ENCODE measurements at regions not wholly inside any gene's neighbourhood (a gene's known extent, or its start where the extent isn't known, plus 50 kb on each side); places are given as distances from the start of the nearest gene placed in this dataset.

DNA sequence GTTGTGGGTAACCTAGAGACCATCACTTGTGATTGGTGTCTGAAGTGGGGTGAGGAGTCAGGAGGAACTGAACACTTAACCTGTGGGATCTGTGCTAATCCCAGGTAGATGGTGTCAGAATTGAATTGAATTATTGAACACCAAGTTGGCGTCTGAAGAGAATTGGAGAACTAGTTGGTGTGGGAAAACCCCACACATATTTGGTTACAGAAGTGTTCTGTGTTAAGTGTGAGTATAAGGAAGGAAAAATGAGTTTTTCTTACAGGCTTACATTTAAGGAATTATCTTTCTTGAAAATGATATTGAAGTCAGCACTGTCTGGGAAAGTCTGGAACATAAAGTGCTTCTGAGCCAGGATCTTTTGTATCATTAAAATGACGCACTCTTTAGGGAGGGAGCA lies 182.9 kb upstream of the ECI2 start:
- no peaks in the 10 kb centered on the region for H3K36me3 ChIP-seq (ENCODE audit: control insufficient read depth, insufficient read depth, low read length)
- DNase-seq (ENCODE audit: low read depth) = no peak
- no peak overlapping the region for H3K4me3 ChIP-seq (ENCODE audit: low read depth, low read length)
- TF ChIP-seq CTCF (IDR thresholded peaks at IDR 0.05; ENCODE audit: insufficient read depth, low read depth, low read length) = no peak
- ChIA-PET POLR2A (no interaction called here), CTCF (no interaction called here)
- no peaks in the 10 kb centered on the region for H3K27me3 ChIP-seq (ENCODE audit: control insufficient read depth, insufficient read depth, low read length)

GRCh38 chr6:4316867-4317400 lies 181.6 kb upstream of the ECI2 start:
- TF ChIP-seq CTCF (IDR thresholded peaks at IDR 0.05; ENCODE audit: insufficient read depth, low read depth, low read length) = 0 out of 2 replicates have a peak, but pooled peaks have one; percentile 14
- POLR2A ChIA-PET = interaction anchor here (0.5 kb wide), 1 partner anchor 38 kb away, joined by 3 read pairs; no protein-coding TSS in a partner anchor
- Histone ChIP-seq H3K27me3 (ENCODE audit: control insufficient read depth, insufficient read depth, low read length) (no peaks in the 10 kb centered on the region), H3K4me3 (ENCODE audit: low read depth, low read length) (no peak overlapping the region), H3K36me3 (ENCODE audit: control insufficient read depth, insufficient read depth, low read length) (no peaks in the 10 kb centered on the region)
- CTCF ChIA-PET = interaction anchor here (1.1 kb wide), 1 partner anchor 15 kb away, joined by 5 read pairs; no protein-coding TSS in a partner anchor
- DNase-seq (ENCODE audit: low read depth) = peak; percentile 65

DNA sequence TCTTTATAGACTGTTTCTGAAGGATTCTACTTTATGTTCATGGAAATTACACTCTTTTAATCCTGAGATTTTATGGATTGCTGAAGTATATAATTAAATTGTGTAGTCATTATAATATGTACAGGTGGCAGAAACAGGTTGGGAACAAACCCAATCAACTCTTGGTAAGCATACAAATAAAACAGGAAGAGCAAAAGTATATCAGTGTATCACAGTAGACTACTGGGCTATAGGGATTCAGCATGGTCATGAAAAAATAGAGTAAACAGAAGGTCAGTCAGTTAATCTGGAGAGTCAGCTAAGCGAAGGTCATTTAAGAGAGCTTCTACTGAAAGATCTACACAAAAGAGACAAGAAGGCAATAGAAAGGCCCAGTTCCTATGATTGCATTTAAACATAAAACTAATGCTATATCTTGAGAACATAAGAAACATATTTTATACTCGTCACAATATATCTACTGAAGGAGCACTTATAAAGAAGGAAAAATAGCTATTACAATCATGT lies 178.9 kb upstream of the ECI2 start:
- H3K36me3 ChIP-seq (ENCODE audit: control insufficient read depth, insufficient read depth, low read length) = no peaks in the 10 kb centered on the region
- H3K4me3 ChIP-seq (ENCODE audit: low read depth, low read length) = no peak overlapping the region
- DNase-seq (ENCODE audit: low read depth) = no peak
- ChIA-PET CTCF (interaction anchor here (0.6 to 0.7 kb wide), 2 partner anchors 829 to 830 kb away, joined by 3 read pairs; no protein-coding TSS in a partner anchor), POLR2A (interaction anchor here (0.6 kb wide), 1 partner anchor 689 kb away, joined by 3 read pairs; no protein-coding TSS in a partner anchor)
- TF ChIP-seq CTCF (IDR thresholded peaks at IDR 0.05; ENCODE audit: insufficient read depth, low read depth, low read length) = no peak
- H3K27me3 ChIP-seq (ENCODE audit: control insufficient read depth, insufficient read depth, low read length) = no peaks in the 10 kb centered on the region

DNA sequence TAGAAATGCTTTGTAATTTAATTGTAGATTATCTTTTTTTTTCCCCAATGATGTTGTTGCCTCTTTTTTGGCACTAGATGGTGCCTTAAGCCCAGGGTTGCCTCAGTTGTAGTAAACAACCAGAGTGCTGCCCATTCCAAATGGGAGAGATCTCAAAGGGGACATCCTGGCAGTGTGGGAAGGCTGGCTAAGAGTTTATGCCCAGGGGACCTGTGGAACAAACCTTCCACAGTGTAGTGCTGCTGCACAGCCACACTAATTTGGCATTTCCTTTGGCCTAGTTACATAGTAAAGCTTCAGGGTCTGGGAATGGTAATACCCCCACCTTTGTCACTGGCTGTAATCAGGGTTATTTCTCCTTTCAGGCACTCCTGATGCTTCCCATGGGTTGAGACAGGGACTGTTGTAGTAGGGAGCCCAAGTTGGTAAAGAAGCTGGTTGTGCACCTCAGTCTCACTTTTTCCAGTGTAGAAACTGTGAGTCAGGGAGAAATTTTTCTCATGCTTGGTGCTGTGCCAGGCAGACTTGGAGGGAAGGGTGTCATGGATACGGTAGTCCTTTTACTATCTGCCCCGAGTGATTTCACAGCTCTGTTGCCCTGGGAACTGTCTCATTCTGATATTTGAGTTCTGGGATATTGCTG lies 177.8 kb upstream of the ECI2 start:
- Histone ChIP-seq H3K4me3 (ENCODE audit: low read depth, low read length) (no peak overlapping the region), H3K27me3 (ENCODE audit: control insufficient read depth, insufficient read depth, low read length) (no peaks in the 10 kb centered on the region), H3K36me3 (ENCODE audit: control insufficient read depth, insufficient read depth, low read length) (no peaks in the 10 kb centered on the region)
- POLR2A ChIA-PET = no interaction called here
- CTCF ChIA-PET = interaction anchor here (0.5 to 1.1 kb wide), 10 partner anchors 16 to 830 kb away, joined by 3 to 5 read pairs (median 4); no protein-coding TSS in a partner anchor
- TF ChIP-seq CTCF (IDR thresholded peaks at IDR 0.05; ENCODE audit: insufficient read depth, low read depth, low read length) = peak; percentile 62
- DNase-seq (ENCODE audit: low read depth) = peak; percentile 85
